AG04449 (cell line): ENCODE measurements at regions not wholly inside any gene's neighbourhood (a gene's known extent, or its start where the extent isn't known, plus 50 kb on each side); places are given as distances from the start of the nearest gene placed in this dataset.

Experiments
- CTCF ChIA-PET: fragments of 350-600 bp; formaldehyde crosslinking; extraction: SDS; loops from one replicate; lab custom pipeline; 2021; ENCODE audit warnings: antibody characterized with exemption; lab: Yijun Ruan, JAX
- POLR2A ChIA-PET: fragments of 400-600, 350-600 bp; formaldehyde crosslinking; extraction: SDS; loops from one replicate; lab custom pipeline; 2020; ENCODE audit warnings: antibody characterized with exemption, inconsistent platforms; lab: Yijun Ruan, JAX
- DNase-seq: peaks from one replicate; pipeline ENCODE4 v3.0.0-alpha.2; 2010; ENCODE audit warnings: low read depth, low spot score
- H3K4me3 ChIP-seq: 2 replicates; pipeline ENCODE4 v1.5.1; 2011; ENCODE audit warnings: low read depth, mild to moderate bottlenecking, control low read depth, low read length
- CTCF ChIP-seq: IDR thresholded peaks from one replicate; pipeline ENCODE4 v1.5.1; 2011; ENCODE audit warnings: mild to moderate bottlenecking, moderate library complexity, low read length, control low read depth, inconsistent platforms; ENCODE audit not compliant: insufficient read depth; ENCODE audit errors: missing control alignments

- ChIA-PET CTCF (interaction anchor here (0.9 to 1.4 kb wide), 3 partner anchors 10 to 889 kb away, joined by 3 read pairs; no protein-coding TSS in a partner anchor), POLR2A (no interaction called here)
- no peak for TF ChIP-seq CTCF
- H3K4me3 ChIP-seq, result no peak overlapping the region
- DNase-seq, result no peak
These were observed 53.4 kb upstream of the KRR1 start for GRCh38 chr12:75564852-75565251.

- no peak overlapping the region for H3K4me3 ChIP-seq
- POLR2A ChIA-PET, result no interaction called here
- CTCF ChIA-PET, result interaction anchor here (0.9 to 1.4 kb wide), 3 partner anchors 9 to 890 kb away, joined by 3 read pairs; no protein-coding TSS in a partner anchor
- TF ChIP-seq CTCF, result no peak
- no peak for DNase-seq
These were observed 53.0 kb upstream of the KRR1 start for GRCh38 chr12:75564398-75564797.

- POLR2A ChIA-PET, result no interaction called here
- CTCF ChIA-PET, result no interaction called here
- no peak for DNase-seq
- H3K4me3 ChIP-seq, result no peak overlapping the region
- no peak for TF ChIP-seq CTCF
These were observed 51.9 kb upstream of the KRR1 start for GRCh38 chr12:75563351-75563750.

- DNase-seq, result no peak
- ChIA-PET POLR2A (interaction anchor here (0.6 to 1.0 kb wide), 2 partner anchors 469 to 1006 kb away, joined by 3 to 4 read pairs; partner anchors contain the start of gene PHLDA1), CTCF (no interaction called here)
- no peak for TF ChIP-seq CTCF
- H3K4me3 ChIP-seq, result no peak overlapping the region
These were observed 50.5 kb upstream of the KRR1 start for GRCh38 chr12:75561921-75562320.
